Upper lobe of left lung (tissue), 6 donors: ENCODE measurements at regions not wholly inside any gene's neighbourhood (a gene's known extent, or its start where the extent isn't known, plus 50 kb on each side); places are given as distances from the start of the nearest gene placed in this dataset.

Experiments
- ATAC-seq, 2 donors: fragments of 200-7000 bp; cut with Tn5 transposase; one replicate each; pipeline ENCODE4 v1.9.1; 2022; ENCODE audit warnings: mild to moderate bottlenecking in 2 of 2, moderate library complexity in 2 of 2; ENCODE audit not compliant: low FRiP score in 2 of 2
- DNase-seq, 2 donors: peaks; one replicate each; pipeline ENCODE4 v3.0.0-alpha.2; 2019 to 2020
- H3K27ac ChIP-seq, 4 donors: fragments of 200-600 bp; sonication (generic); one replicate each; pipeline ENCODE4 v1.5.1; 2016 to 2019
- H3K27me3 ChIP-seq, 4 donors: fragments of 200-600 bp; sonication (generic); one replicate each; pipeline ENCODE4 v1.5.1; 2017 to 2019
- H3K36me3 ChIP-seq, 4 donors: fragments of 200-600 bp; sonication (generic); one replicate each; pipeline ENCODE4 v1.5.1; 2016 to 2019
- H3K4me1 ChIP-seq, 4 donors: fragments of 200-600 bp; sonication (generic); one replicate each; pipeline ENCODE4 v1.5.1; 2018 to 2019
- H3K4me3 ChIP-seq, 4 donors: fragments of 200-600 bp; sonication (generic); one replicate each; pipeline ENCODE4 v1.5.1; 2017 to 2019; ENCODE audit warnings: mild to moderate bottlenecking in 2 of 4, moderate library complexity in 1 of 4
- H3K9me3 ChIP-seq, 4 donors: fragments of 200-600 bp; sonication (generic); one replicate each; pipeline ENCODE4 v1.5.1; 2018 to 2019
- EP300 ChIP-seq, 4 donors: sonication (generic); formaldehyde crosslinking; IDR thresholded peaks; one replicate each; pipeline ENCODE4 v1.5.1; 2017; ENCODE audit warnings: antibody characterized with exemption in 4 of 4, control low read depth in 2 of 4
- POLR2A ChIP-seq, 4 donors: fragments of 450-650 bp; IDR thresholded peaks; one replicate each; pipeline ENCODE4 v1.5.1; 2016 to 2017; ENCODE audit warnings: antibody characterized with exemption in 4 of 4, mild to moderate bottlenecking in 2 of 4
- POLR2AphosphoS5 ChIP-seq, 2 donors: sonication (generic); formaldehyde crosslinking; IDR thresholded peaks; one replicate each; pipeline ENCODE4 v1.5.1; 2017; ENCODE audit warnings: antibody characterized with exemption in 2 of 2
- WGBS, 2 donors: methylation state at CpG; one replicate each; pipeline ENCODE4 v1.1.5; 2017 to 2018; 5-methylcytosine and 5-hydroxymethylcytosine counted together
- TF ChIP-seq, protein P1 (sequence below), 6 experiments: fragments of 450-650 bp in 4 of 6; fragments of 200-600 bp in 2 of 6; sonication (generic) in 2 of 6; IDR thresholded peaks; one replicate each; pipeline ENCODE4 v1.5.1; 2016 to 2019; ENCODE audit warnings: antibody characterized with exemption in 6 of 6
- donor health status: DM: no; HTN: no; CAD: no; lungs with moderate emphysema.
- donor health status: DM: no; HTN: yes; CAD: no; lungs with severe emphysema.

DNA sequence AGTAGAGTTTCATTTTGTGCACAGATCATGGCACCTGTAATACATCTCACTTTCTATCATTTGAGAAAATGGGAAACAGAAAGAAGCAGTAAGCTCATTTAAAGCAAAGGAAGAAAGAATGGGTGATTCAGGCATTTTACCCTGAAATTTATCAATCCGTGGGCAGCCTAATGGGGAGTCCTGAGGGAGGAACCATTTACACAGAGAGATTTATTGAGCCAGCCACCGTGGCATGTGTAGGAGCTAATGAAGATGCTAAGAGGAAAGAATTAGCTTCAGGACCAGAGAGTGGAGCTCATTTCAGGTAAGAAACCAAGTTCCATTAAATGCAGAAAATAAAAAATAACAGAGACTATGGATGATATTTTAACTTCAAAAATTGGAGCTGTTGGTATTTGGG lies 443.4 kb upstream of the COBL start:
- TF ChIP-seq POLR2AphosphoS5 (IDR thresholded peaks at IDR 0.05) = no peak
- TF ChIP-seq, protein P1, sequence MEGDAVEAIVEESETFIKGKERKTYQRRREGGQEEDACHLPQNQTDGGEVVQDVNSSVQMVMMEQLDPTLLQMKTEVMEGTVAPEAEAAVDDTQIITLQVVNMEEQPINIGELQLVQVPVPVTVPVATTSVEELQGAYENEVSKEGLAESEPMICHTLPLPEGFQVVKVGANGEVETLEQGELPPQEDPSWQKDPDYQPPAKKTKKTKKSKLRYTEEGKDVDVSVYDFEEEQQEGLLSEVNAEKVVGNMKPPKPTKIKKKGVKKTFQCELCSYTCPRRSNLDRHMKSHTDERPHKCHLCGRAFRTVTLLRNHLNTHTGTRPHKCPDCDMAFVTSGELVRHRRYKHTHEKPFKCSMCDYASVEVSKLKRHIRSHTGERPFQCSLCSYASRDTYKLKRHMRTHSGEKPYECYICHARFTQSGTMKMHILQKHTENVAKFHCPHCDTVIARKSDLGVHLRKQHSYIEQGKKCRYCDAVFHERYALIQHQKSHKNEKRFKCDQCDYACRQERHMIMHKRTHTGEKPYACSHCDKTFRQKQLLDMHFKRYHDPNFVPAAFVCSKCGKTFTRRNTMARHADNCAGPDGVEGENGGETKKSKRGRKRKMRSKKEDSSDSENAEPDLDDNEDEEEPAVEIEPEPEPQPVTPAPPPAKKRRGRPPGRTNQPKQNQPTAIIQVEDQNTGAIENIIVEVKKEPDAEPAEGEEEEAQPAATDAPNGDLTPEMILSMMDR (IDR thresholded peaks at IDR 0.05) = no peak
- no peak for TF ChIP-seq EP300 (IDR thresholded peaks at IDR 0.05)
- no peak for TF ChIP-seq POLR2A (IDR thresholded peaks at IDR 0.05)
- ATAC-seq (no peak), DNase-seq (no peak)
- H3K27me3 ChIP-seq = no peaks in the 10 kb centered on the region
- H3K4me3 ChIP-seq = no peak overlapping the region
- no peak overlapping the region for H3K27ac ChIP-seq
- no peaks in the 10 kb centered on the region for H3K9me3 ChIP-seq
- no peaks in the 10 kb centered on the region for H3K4me1 ChIP-seq
- WGBS, 2 donors = 65 to 72% methylated on average over 2 of the region's 2 CpGs
- no peaks in the 10 kb centered on the region for H3K36me3 ChIP-seq

DNA sequence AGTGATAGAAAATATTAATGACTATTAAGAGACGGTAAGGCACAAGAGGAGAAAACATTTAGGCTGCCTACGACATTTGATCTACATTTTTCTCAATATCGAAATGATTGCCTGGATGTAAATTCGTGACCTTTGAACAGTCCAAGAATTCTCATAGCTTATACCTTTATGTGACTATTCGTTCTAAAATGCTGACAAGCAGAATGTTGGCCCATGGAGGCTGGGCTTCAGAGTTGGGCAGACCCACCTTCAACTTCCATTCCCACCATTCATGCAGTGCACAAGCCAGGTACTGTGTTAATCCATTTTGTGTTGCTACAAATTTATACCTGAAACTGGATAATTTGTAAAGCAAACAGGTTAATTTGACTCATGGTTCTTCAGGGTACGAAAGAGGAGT lies 441.4 kb upstream of the COBL start:
- Histone ChIP-seq H3K4me1 (no peaks in the 10 kb centered on the region), H3K4me3 (no peak overlapping the region), H3K36me3 (no peaks in the 10 kb centered on the region), H3K9me3 (no peaks in the 10 kb centered on the region), H3K27me3 (no peaks in the 10 kb centered on the region), H3K27ac (no peak overlapping the region)
- 81 to 84% methylated on average over 6 of the region's 6 CpGs for WGBS, 2 donors
- no peak for DNase-seq
- TF ChIP-seq POLR2AphosphoS5 (IDR thresholded peaks at IDR 0.05) = no peak
- TF ChIP-seq, protein P1 (IDR thresholded peaks at IDR 0.05) = no peak
- no peak for TF ChIP-seq EP300 (IDR thresholded peaks at IDR 0.05)
- no peak for TF ChIP-seq POLR2A (IDR thresholded peaks at IDR 0.05)
- no peak for ATAC-seq

DNA sequence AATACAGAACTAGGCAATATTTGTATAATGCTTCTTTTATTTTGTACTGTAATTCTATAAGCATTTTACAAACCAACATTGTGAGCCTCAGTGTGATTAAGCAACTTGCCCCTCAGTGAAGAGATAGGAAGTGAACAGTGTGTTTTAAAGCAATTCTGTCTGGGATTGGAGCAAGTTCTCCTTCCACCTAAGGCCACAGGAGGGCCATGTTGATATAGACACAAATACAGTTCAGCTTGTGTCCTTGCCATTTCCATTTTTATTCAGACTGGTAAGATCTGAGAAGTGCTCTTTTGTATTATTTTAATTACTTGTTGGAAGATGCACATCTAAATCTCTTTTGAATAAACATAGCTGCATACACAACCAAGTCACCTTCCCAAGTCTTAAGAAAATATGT lies 416.3 kb upstream of the COBL start:
- Histone ChIP-seq H3K4me1 (no peaks in the 10 kb centered on the region), H3K27me3 (no peaks in the 10 kb centered on the region), H3K27ac (no peak overlapping the region), H3K36me3 (no peaks in the 10 kb centered on the region), H3K9me3 (peaks cover 0 to 4% (median 0%) of the 10 kb centered on the region in 4 donors), H3K4me3 (no peak overlapping the region)
- no peak for TF ChIP-seq POLR2AphosphoS5 (IDR thresholded peaks at IDR 0.05)
- TF ChIP-seq EP300 (IDR thresholded peaks at IDR 0.05) = no peak
- no peak for TF ChIP-seq POLR2A (IDR thresholded peaks at IDR 0.05)
- TF ChIP-seq, protein P1 (IDR thresholded peaks at IDR 0.05) = no peak
- ATAC-seq (no peak), DNase-seq (no peak)

DNA sequence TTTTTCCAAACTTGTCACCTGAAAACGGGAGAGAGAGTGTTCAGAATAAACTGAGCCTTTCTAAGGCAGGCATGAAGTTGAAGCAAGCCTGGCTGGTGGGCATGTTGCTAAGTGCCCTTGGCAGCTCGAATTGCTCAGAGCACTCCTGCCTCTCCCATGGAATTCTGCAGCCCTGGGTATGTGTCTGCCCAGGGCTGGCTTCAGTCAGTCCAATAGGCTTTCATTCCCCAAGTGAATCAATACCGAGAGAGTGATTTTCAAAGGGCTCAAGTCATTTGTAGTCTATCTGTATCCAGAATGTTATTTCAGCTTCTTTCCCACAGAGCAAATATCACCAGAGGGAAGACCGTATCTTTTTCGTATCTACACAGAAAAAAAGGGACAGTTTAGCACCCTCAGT lies 415.5 kb upstream of the COBL start:
- no peak for TF ChIP-seq EP300 (IDR thresholded peaks at IDR 0.05)
- no peak for TF ChIP-seq POLR2AphosphoS5 (IDR thresholded peaks at IDR 0.05)
- TF ChIP-seq POLR2A (IDR thresholded peaks at IDR 0.05) = no peak
- TF ChIP-seq, protein P1 (IDR thresholded peaks at IDR 0.05) = no peak
- no peaks in the 10 kb centered on the region for H3K36me3 ChIP-seq
- no peaks in the 10 kb centered on the region for H3K27me3 ChIP-seq
- DNase-seq (no peak), ATAC-seq (no peak)
- H3K27ac ChIP-seq = no peak overlapping the region
- no peak overlapping the region for H3K4me3 ChIP-seq
- peaks cover 0 to 4% (median 0%) of the 10 kb centered on the region in 4 donors for H3K9me3 ChIP-seq
- H3K4me1 ChIP-seq = no peaks in the 10 kb centered on the region
- WGBS, 2 donors = 65 to 66% methylated on average over 4 to 5 of the region's 5 CpGs

DNA sequence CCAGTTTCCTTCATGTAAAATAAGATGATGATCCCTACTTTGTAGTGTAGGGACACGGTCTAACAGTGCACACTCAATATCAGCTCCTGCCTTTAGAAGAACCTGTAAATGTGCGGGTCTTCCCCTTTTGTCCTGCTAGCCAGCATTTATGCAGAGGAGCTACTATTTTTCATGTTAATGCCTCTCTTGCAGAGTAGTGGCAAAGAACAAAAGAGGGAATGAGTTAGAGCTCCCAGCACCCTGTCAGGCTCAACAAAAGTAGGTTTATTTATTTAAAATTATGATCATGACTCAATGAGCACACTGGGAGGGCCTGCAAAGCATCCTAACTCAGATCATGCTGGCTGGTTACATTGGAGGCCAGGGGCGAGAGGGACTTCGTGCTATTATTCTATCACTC lies 414.5 kb upstream of the COBL start:
- H3K4me3 ChIP-seq = no peak overlapping the region
- H3K9me3 ChIP-seq = peaks cover 0 to 4% (median 0%) of the 10 kb centered on the region in 4 donors
- WGBS, 2 donors = 37 to 45% methylated on average over 4 of the region's 4 CpGs
- H3K36me3 ChIP-seq = no peaks in the 10 kb centered on the region
- DNase-seq (no peak), ATAC-seq (no peak)
- no peaks in the 10 kb centered on the region for H3K4me1 ChIP-seq
- no peak overlapping the region for H3K27ac ChIP-seq
- no peaks in the 10 kb centered on the region for H3K27me3 ChIP-seq
- TF ChIP-seq EP300 (IDR thresholded peaks at IDR 0.05) = no peak
- TF ChIP-seq POLR2A (IDR thresholded peaks at IDR 0.05) = no peak
